ENCODE measurements at regions not wholly inside any gene's neighbourhood (a gene's known extent, or its start where the extent isn't known, plus 50 kb on each side); places are given as distances from the start of the nearest gene placed in this dataset.

- H3K9ac ChIP-seq (ENCODE audit: low read length), result no peak overlapping the region
- no peaks in the 10 kb centered on the region for H4K20me1 ChIP-seq (ENCODE audit: low read depth, low read length)
- no peaks in the 10 kb centered on the region for H3K9me2 ChIP-seq (replicated peaks; ENCODE audit: insufficient read depth, low read length)
- H3F3A ChIP-seq (ENCODE audit: insufficient read depth), result no peaks in the 10 kb centered on the region
- TF ChIP-seq EZH2phosphoT487 (conservative IDR thresholded peaks at IDR 0.05; ENCODE audit: low read length) (no peak), CTCF (IDR thresholded peaks at IDR 0.05; ENCODE audit: insufficient read depth, low read length, poor library complexity, severe bottlenecking) (no peak)
- H3K27me3 ChIP-seq (ENCODE audit: low read length), result no peaks in the 10 kb centered on the region
- H3K27ac ChIP-seq (ENCODE audit: low read depth, low read length), result no peak overlapping the region
- no peaks in the 10 kb centered on the region for H3K79me2 ChIP-seq (ENCODE audit: insufficient read depth, low read length)
- H3K36me3 ChIP-seq (ENCODE audit: low read length), result no peaks in the 10 kb centered on the region
- no peak overlapping the region for H2AFZ ChIP-seq (ENCODE audit: low read depth, low read length, severe bottlenecking)
- H3K4me2 ChIP-seq (ENCODE audit: low read depth, low read length, poor library complexity, severe bottlenecking), result no peak overlapping the region
- no peaks in the 10 kb centered on the region for H3K9me3 ChIP-seq (ENCODE audit: insufficient read depth, low read length)
- no peak overlapping the region for H3K4me3 ChIP-seq (ENCODE audit: insufficient read depth, low read length, poor library complexity, severe bottlenecking)
These were observed 483.9 kb downstream of the SH2D4B start for GRCh38 chr10:81021428-81022129.

GRCh38 chr10:81026591-81026990, 488.9 kb downstream of the SH2D4B start:
- Histone ChIP-seq H3K79me2 (ENCODE audit: insufficient read depth, low read length) (no peaks in the 10 kb centered on the region), H3K9me3 (ENCODE audit: insufficient read depth, low read length) (no peaks in the 10 kb centered on the region), H3K36me3 (ENCODE audit: low read length) (no peaks in the 10 kb centered on the region), H3K9me2 (replicated peaks; ENCODE audit: insufficient read depth, low read length) (no peaks in the 10 kb centered on the region), H3K4me2 (ENCODE audit: low read depth, low read length, poor library complexity, severe bottlenecking) (no peak overlapping the region), H3K4me3 (ENCODE audit: insufficient read depth, low read length, poor library complexity, severe bottlenecking) (no peak overlapping the region), H4K20me1 (ENCODE audit: low read depth, low read length) (no peaks in the 10 kb centered on the region), H3K27me3 (ENCODE audit: low read length) (no peaks in the 10 kb centered on the region), H3F3A (ENCODE audit: insufficient read depth) (no peaks in the 10 kb centered on the region), H3K27ac (ENCODE audit: low read depth, low read length) (no peak overlapping the region), H2AFZ (ENCODE audit: low read depth, low read length, severe bottlenecking) (no peak overlapping the region), H3K9ac (ENCODE audit: low read length) (no peak overlapping the region)
- TF ChIP-seq CTCF (IDR thresholded peaks at IDR 0.05; ENCODE audit: insufficient read depth, low read length, poor library complexity, severe bottlenecking) (no peak), EZH2phosphoT487 (conservative IDR thresholded peaks at IDR 0.05; ENCODE audit: low read length) (no peak)

GRCh38 chr10:81027223-81027622, 489.5 kb downstream of the SH2D4B start:
- Histone ChIP-seq H3K9me3 (ENCODE audit: insufficient read depth, low read length) (no peaks in the 10 kb centered on the region), H3K27ac (ENCODE audit: low read depth, low read length) (no peak overlapping the region), H3K4me2 (ENCODE audit: low read depth, low read length, poor library complexity, severe bottlenecking) (no peak overlapping the region), H3K36me3 (ENCODE audit: low read length) (no peaks in the 10 kb centered on the region), H3K27me3 (ENCODE audit: low read length) (no peaks in the 10 kb centered on the region), H3K9ac (ENCODE audit: low read length) (no peak overlapping the region), H4K20me1 (ENCODE audit: low read depth, low read length) (no peaks in the 10 kb centered on the region), H3K9me2 (replicated peaks; ENCODE audit: insufficient read depth, low read length) (no peaks in the 10 kb centered on the region), H3K79me2 (ENCODE audit: insufficient read depth, low read length) (no peaks in the 10 kb centered on the region), H2AFZ (ENCODE audit: low read depth, low read length, severe bottlenecking) (no peak overlapping the region), H3K4me3 (ENCODE audit: insufficient read depth, low read length, poor library complexity, severe bottlenecking) (no peak overlapping the region), H3F3A (ENCODE audit: insufficient read depth) (no peaks in the 10 kb centered on the region)
- no peak for TF ChIP-seq EZH2phosphoT487 (conservative IDR thresholded peaks at IDR 0.05; ENCODE audit: low read length)
- no peak for TF ChIP-seq CTCF (IDR thresholded peaks at IDR 0.05; ENCODE audit: insufficient read depth, low read length, poor library complexity, severe bottlenecking)

Measured in SU-DHL-6 (cell line).